NCI-H2196 (cell line): ENCODE measurements at regions not wholly inside any gene's neighbourhood (a gene's known extent, or its start where the extent isn't known, plus 50 kb on each side); places are given as distances from the start of the nearest gene placed in this dataset.

Source experiments
- DNase-seq: peaks from one replicate; lab custom pipeline; 2025; ENCODE audit not compliant: unreplicated experiment; lab: John Stamatoyannopoulos, UW

GRCh38 chr12:22981711-22982110, 356.7 kb downstream of the ETNK1 start:
- no peak for DNase-seq

- no peak for DNase-seq
Measured at GRCh38 chr12:22982635-22983034, 357.7 kb downstream of the ETNK1 start.

DNA sequence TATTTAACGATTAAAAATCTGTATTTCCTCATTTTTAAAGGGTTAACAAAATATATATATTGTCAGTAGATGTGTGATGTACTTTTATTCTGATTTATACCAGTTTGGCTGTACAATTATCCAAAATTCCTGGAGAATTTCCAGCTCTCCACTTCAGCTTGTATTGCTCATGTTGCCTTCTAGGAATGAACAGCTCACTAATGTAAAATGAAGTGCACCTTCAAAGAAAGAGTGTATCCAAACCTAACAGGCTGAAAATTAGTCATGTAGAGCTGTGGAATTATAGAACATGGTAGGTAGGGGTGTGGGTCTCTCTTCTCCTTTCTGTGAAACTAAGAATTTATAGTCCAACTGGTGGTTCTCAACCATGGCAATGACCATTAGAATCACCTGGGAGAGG, 362.0 kb downstream of the ETNK1 start:
- DNase-seq: no peak

GRCh38 chr12:22990501-22990900, 365.5 kb downstream of the ETNK1 start:
- DNase-seq: no peak

DNA sequence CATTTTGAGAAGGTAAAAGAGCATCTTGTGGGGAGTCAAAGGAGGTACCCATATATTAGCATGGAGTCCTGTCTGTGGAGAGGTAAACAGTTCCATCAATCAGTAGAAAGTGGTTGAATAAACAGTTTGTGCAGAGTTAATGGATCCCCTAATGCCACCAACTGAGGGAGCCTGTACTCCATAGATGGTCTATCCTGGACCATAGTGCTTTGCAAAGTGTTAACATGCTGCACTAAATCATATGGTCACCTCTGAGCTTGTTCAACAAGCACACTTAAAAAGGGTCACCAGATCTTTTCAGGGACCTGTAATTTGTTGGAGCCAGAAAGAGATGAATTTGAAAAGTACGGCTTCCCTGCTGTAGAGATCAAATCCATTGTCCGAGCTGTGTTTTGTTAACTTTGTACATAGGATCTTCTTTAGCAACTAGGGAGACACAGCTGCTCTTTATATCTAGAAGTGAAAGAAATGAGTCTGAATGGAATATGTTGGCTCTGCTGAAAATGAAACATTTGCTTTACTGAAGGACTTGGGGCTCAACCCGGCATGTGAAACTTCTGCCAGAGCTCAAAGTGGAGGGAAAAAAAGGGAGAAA, 366.4 kb downstream of the ETNK1 start:
- no peak for DNase-seq

GRCh38 chr12:22993609-22994315, 368.8 kb downstream of the ETNK1 start:
- DNase-seq: no peak

DNA sequence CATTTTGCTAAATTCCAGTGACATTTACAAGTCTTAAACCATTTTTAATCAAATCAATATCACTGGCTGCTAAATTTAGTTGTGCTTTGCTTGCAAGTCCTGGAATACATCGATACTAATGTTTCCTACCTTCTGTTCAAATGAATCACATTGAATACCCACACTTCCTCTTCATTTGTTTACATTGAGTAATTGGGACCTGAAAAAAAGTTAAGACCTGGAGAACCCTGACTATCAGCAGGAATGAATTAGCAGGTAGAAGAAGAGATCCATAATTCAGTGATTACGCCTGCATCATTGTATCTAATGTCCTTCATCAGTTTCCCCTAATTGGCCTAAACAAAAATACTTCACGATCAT, 369.3 kb downstream of the ETNK1 start:
- DNase-seq: no peak

DNA sequence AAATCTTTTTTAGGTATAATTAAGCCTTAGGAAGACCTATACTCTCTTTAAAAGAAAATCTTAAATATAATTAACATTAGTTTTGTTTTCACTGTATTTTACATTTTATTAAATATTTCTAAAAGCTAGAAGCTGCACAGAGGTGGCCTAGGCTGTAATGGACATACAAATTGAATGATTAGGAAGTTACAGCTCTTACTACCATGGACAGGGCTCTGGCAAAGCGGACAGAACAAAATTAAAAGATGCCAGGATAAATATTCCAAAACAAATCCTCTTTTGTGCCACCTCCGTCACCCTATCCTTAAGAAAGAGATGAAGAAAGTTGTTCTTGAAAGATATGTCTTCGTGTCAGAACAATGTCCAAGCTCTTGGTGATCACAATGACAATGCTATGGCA, 376.5 kb downstream of the ETNK1 start:
- no peak for DNase-seq

- no peak for DNase-seq
Measured at GRCh38 chr12:23002381-23002780, 377.4 kb downstream of the ETNK1 start.

GRCh38 chr12:23004473-23005020, 379.6 kb downstream of the ETNK1 start:
- DNase-seq: no peak

DNA sequence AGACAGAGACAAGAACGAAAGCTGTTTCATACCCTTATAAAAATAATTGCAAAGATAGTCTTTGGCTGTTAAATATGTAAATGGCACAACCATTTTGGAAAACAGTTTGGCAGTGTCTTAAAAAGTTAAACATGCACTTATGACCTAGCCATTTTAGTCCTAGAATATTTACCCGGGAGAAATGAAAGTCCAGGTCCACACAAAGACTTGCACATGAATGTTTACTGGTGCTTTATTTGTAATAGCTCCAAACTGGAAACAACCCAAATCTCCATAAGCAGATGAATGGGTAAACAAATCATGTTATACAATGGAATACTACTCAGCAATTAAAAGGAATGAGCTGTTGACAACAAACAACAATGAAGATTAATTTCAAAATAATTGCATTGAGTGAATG, 380.4 kb downstream of the ETNK1 start:
- no peak for DNase-seq

- DNase-seq: no peak
Measured at GRCh38 chr12:23006413-23006812, 381.4 kb downstream of the ETNK1 start.

GRCh38 chr12:23008623-23009022, 383.7 kb downstream of the ETNK1 start:
- no peak for DNase-seq

DNA sequence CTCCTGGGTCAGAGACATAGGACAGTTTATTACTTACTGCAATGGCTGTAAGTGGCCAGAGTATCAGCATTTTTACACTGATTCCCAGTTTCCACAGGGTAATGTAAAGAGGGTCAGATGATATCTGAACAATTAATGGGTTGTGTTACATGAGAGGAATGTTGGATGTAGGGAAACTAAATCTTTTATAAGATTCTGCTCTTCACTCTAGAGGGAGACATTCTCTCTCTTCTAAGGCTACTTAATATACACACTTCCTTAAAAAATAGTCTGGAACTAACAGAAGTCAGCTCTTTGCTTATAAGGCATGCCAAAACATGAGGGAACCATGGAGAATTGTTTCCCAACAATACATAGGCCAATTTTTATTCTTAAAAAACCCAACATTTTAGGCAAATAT, 389.8 kb downstream of the ETNK1 start:
- DNase-seq: no peak

- DNase-seq: no peak
Measured at GRCh38 chr12:23025372-23026016, 400.5 kb downstream of the ETNK1 start.

DNA sequence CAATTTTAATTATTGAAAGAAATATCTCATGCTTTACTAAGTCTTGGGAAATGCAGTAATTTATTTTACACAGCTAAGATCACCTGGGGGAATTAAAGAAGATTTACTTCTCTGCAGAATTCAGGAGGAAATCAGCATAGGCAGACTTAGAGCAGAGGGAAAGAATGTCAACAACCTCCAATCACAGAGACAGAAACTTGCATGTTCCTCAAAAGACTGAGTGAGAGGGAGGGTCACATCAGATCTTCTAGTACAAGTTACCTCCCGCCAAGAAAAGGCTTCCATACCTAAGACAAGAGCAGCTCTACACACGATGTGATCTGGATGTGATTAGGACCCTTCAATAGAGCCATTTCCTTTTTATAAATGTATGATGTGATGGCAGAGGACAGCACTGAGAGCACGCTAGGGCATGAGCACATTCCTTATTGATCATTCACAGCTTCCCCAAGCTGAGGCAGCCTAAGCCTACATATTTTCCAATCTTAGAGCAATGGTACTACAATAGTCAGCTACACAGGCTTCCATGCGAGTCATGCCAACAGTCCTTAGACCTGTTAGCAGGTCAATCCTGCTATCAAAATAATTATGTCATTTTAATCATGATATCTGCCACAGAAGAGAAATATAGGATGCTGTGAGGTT, 403.3 kb downstream of the ETNK1 start:
- DNase-seq: no peak

- DNase-seq: no peak
Measured at GRCh38 chr12:23029185-23029584, 404.2 kb downstream of the ETNK1 start.

- DNase-seq: no peak
Measured at GRCh38 chr12:23039834-23040233, 414.9 kb downstream of the ETNK1 start.

DNA sequence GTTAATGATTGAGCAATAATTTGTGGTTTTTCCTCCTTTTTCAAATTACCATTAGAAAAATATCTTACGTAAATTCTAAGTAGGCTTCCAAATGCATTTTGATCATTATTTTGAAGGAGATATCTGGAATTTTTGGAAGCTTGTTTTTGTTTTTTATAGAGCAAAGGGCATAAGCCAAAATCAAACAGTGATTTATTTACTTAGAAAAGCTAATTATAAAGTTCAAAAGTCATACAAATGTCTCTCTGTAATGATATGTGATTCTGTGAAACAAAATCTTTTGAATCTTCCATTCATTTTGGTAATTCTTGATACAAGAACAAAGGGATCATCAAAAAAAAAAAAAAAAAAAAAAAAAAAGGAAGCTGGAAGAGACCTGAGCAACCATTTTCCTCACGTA, 416.8 kb downstream of the ETNK1 start:
- DNase-seq: no peak

DNA sequence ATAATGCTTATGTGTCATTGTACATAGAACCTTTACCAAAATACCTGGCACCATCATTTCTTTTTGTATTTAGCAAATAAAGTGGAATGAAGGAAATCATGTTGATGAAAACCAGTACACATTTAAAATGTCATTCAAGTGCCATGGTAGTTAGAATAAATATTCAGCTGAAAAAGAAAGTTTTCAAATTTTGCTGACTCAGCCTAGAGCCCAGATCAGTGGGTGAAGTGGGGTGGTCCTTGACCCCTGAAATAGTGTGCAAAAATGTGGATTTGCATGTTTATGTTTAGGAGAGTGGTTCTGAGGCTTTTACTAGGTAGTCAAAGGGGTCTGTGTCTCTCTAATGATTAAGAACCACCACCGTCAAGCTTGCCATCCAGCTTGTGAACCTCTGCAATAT, 418.7 kb downstream of the ETNK1 start:
- DNase-seq: no peak

- DNase-seq: no peak
Measured at GRCh38 chr12:23049180-23049579, 424.2 kb downstream of the ETNK1 start.

GRCh38 chr12:23055004-23055403, 430.0 kb downstream of the ETNK1 start:
- peak; percentile 33 for DNase-seq
